OCI-LY1 (cell line): ENCODE measurements at regions not wholly inside any gene's neighbourhood (a gene's known extent, or its start where the extent isn't known, plus 50 kb on each side); places are given as distances from the start of the nearest gene placed in this dataset.

Source experiments
- CTCF ChIP-seq: fragments of 200-600 bp; sonication (generic), shearing (Covaris generic); IDR thresholded peaks from 2 replicates; pipeline ENCODE4 v1.5.1; 2017; ENCODE audit warnings: mild to moderate bottlenecking, antibody characterized with exemption, low read length, moderate library complexity, mixed read lengths
- EZH2 ChIP-seq: fragments of 200-600 bp; sonication (generic), shearing (Covaris generic); IDR thresholded peaks from 2 replicates; pipeline ENCODE4 v1.8.0; 2017; ENCODE audit warnings: borderline replicate concordance, mixed run types, mild to moderate bottlenecking, antibody characterized with exemption, low read length, moderate library complexity, mixed read lengths

GRCh38 chr4:12389604-12390003 lies 960.9 kb upstream of the HS3ST1 start:
- TF ChIP-seq CTCF = no peak
- TF ChIP-seq EZH2 = no peak
